Stimulated activated CD4-positive, alpha-beta T cell treated with anti-CD3 and anti-CD28 coated beads, TNF-alpha, amount 100 ng/mL, for 1 hour (primary cell): ENCODE measurements at regions not wholly inside any gene's neighbourhood (a gene's known extent, or its start where the extent isn't known, plus 50 kb on each side); places are given as distances from the start of the nearest gene placed in this dataset.

Experiments
- DNase-seq, 3 donors: peaks; one replicate each; pipeline ENCODE4 v3.0.0-alpha.2; 2020; ENCODE audit warnings: low read depth in 3 of 3, low spot score in 1 of 3

DNA sequence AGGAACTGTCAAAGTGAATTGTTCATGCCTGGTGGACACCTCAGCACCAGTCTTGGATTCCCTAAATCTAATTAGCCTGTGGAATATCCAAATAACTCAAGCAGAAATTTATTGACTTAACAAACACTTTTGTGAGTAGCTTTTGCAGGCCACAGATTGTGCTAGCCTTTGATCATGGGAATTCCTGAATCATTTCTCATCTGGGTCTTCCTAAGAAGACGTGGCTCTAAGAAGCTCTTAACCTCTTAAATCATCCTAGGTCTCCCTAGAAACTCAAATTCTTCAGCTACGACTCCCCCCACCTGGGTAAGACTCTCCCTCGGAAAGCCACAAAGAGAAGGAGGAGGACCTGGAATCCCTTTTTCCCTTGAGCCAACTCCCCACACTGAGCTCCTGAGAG is 53.8 kb upstream of the PSEN2 start:
- no peak for DNase-seq

DNA sequence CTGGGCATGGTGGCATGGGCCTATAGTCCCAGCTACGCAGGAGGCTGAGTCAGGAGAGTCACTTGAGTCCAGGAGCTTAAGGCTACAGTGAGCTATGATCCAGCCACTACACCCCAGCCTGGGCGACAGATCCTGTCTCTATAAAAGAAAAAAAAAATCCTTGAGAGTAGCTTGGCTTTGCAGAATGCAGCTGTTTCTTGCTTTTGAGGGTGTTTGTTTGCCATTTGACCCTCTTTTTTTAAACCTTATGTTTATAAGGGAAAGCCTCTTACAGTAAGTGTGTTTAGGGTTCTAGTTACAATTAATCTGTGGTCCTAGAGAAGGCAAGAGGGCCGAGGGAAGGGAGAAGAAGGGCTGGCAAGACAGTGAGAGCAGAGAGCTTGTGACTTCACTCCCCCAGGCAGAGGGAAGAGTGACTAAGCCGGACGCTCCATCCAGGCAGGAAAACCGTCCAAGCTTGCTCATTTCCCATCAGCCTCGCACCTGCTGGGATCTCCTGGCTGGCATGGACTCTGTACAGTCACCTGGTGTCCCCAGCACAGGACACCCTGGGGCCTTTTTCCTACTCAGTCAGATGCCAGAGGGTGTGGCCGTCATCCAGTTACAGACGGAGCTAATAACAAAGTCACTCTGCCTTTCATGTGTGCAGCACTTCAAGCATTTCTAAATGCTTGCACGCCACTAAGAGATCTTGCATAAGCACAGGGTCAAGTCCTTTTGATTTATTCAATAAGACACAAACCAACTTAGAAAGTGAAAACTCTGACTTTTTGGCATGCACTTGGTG is 55.5 kb upstream of the PSEN2 start:
- DNase-seq, result no peak

GRCh38 chr1:226813671-226814591 is 56.5 kb upstream of the PSEN2 start:
- DNase-seq, result no peak

DNA sequence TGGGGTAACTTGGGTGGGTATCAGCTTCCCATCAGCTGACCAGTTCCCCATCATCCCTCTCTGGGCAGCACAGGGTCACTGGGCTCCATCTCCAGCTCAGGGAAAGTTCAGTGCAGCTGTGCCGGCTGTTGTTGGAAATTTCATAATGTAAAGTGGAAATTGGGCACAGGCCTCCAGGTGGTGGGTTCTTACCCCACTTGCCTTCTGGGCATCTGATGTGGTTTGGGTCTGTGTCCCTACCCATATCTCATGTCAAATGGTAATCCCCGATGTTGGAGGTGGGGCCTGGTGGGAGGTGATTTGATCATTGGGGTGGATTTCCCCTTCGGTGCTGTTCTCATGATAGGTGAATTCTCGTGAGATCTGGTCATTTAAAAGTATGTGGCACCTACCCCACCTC is 59.7 kb upstream of the PSEN2 start:
- no peak for DNase-seq

DNA sequence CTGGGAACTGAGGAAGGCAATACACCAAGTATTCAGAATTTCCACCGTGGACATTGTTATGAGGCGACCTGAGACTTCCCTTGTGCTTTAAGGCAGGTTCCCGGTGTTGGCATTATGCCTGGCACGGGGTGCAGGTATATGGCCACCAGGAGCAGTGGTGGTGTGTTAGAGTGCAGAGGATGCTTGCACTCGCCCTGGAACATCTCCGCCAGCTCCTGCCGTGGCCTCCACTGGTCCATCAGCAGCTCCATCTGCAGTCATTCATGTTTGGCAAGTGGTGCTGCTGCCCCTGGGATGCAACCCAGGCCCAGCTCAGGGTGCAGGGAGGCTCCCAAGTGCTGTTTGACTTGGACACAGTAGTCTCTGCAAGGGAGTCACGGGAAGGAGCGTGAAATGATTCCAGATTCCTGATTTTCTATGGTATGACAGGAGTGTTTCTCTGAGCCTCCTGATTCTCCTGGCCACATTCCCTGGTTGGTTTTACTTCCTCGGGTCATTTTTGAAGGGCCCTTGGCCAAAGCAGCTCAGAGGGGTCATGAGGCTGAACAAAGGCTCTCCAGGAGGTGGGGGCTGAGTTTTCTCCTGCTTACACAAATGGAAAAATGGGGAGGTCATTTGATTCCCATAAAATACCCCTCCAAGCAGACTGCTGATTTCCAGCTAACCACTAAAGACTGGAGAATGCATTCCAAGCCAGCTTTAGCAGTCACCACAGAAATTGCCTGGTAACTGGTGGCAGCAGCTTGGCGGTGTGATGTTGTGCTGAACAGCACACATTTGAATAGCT is 60.4 kb upstream of the PSEN2 start:
- no peak for DNase-seq

- no peak for DNase-seq
Observed at GRCh38 chr1:226808501-226808900, 61.9 kb upstream of the PSEN2 start.

DNA sequence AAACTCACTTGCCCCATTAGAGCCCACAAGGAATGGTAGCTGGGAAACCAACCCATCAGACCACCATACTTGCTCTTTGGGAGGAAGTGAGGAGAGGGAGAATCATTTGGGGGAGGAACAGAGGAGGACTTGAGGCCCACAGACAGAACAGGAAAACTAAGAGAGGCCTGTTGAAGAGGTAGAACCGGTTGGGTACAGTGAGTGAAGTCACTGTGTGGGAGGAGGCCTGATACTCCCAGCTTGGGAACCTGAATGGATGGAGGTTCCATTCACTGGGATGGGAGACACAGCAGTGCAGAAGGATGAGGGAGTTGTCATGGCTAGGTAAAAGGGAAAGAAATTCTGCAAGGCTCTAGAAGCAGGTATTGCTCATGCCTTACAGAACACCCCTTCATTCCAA is 63.4 kb upstream of the PSEN2 start:
- no peak for DNase-seq

DNA sequence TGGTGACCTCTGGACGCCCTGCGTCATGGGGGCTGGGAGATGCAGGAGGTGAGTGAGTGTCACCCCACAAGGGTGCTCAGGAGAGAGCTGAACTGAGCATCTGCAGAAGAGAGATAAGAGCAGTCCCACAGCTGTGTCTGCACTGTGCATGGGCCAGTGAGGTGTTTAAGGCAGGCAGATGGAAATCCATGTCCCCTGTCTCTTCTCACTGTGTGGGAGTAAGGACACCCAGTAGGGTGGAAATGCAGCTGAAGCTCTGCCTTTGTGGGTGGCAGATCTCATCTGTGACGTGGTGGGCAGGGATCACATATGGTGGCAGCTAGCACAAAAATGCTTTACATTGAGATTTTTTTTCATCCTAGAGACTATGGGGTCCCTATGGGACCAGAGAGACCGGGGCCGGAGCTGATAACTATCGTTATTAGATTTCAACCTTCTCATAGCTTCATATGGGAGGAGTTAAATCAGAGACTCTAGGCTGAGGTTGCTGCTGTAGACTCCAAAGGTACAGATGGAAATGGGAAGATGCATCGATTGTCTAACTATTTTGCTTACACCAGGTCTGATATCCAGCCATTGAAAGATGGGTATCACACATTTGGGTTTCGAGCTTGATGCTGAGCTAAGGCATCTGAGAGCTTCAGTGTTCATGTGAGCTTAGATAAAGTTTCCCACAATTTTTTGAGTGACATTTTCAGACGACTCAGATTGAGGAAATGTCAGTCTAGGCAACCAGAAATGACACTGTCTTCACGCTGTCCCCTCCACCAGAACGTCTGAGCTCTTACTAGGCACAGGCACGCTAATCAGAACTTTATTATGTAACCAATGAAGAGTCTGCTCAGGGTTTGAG is 65.3 kb upstream of the PSEN2 start:
- DNase-seq, result no peak

DNA sequence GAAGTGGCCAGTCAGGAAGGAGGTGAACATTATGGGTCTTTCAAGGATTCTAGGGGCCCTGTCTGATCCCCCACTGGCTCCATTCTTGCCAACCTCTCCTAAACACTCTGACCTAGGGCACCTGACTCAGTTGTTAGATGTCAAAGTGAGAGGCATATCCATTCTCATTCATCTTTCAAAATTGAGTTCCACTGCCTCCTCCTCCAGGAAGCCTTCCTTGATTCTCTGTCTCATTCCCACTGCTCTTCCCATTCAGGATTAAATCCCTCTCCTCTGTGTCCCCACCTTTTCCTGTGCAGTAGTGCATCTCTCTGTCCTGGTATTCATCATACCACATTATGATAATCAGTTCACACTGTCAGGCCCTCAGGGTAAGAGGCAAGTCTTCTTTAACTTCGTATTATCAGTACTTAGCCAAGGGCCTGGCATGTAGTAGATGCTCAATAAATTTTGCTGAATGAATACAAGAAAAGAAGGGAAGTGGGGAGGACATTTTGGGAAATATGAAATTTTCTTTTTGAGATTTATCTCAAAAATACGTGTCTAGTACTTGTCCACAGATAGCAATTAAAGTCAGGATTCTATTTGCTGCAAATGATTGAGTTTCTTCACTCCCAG is 61.8 kb upstream of the ITPKB start:
- DNase-seq, result no peak

DNA sequence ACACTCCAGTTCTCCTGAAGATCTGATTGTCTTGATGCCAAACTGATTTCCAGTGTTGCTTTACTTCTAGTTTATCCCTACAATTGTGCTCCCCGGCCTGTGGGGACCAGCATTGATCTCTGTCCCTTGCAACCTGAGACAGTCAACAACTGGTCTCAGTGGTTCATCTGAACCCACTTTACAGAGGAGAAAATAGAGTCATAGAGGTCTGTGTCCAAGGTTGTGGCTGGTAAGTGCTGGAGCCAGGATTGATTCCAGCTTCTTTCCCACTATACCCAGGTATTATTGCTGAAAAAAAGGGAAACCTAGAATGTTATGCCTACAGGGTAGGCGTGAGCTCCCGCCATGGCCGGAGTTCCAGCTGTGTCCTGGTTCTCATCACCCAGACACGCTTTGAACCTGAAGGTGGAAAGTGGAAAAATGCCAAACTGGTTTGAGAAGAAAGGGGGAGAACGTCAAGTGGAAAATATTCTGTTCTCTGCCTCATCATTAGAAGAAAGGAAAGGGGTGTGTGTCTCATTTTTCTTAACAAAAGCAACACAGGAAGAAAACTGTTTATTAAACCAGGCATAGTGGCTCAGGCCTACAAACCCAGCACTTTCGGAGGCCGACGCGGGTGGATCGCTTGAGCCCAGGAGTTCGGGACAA is 60.7 kb upstream of the ITPKB start:
- no peak for DNase-seq

DNA sequence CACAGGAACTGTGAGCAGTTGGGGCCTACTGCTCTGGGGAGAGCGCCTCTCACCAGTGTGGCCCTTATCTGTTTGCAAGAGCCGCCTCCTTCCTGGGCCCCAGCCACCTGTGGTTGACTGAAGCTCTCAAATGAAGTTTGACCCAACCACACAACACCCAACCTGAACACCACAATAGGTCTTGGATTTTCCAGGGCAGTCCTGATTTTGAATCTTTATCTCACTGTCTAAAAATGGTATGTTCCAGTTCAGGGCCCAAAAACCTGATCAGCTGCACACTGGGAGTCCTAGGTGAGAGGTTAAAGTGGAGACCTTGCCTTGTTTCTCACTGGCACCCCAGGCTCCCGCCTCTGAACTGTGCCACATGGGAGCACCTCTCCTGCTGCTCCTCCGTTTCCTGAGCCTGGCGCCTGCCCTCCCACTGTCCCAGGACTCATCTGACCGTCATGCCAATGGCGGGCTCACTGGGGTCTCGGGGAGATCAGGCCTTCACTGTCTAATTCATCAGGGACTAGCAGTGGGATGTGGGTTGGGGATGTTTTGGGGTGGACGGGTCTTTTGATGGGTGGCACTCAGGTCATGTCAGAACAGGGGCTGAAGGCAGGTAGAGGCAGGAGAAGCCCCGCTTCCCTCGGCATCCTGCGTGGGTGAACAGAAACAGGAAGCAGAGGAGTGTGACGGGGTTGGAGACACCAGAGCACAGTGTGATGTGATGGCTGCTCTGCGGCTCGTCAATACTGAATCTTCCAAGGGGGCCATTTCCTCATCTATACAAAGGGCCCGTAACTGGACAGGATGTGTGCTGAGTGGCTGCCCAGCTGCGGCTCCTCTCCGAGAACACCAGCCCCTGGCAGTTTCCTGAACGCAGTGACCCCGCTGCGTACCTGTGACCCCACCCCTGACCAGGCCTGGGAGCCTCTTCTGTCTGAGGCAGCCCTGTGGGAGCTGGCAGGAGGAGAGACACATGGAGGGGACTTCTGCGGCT is 59.6 kb upstream of the ITPKB start:
- DNase-seq, result peak; percentile 20 to 49 (median 21)

DNA sequence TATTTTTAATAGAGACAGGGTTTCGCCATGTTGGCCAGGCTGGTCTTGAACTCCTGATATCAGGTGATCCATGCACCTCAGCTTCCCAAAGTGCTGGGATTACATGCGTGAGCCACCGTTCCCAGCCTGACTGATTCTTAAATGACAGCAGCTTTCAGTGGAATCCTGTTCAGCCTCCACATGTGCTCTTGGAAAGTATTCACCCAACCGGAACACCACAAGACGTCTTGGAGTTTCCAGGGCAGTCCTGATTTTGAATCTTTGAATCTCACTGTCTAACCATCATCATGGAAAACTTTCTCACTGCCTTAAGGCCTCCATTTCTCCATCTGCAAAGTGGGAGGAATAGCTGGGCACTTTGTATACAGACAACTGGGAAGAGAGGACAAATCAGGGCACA is 58.1 kb upstream of the ITPKB start:
- DNase-seq, result no peak

- no peak for DNase-seq
Observed at GRCh38 chr1:226793620-226794276, 54.7 kb upstream of the ITPKB start.

DNA sequence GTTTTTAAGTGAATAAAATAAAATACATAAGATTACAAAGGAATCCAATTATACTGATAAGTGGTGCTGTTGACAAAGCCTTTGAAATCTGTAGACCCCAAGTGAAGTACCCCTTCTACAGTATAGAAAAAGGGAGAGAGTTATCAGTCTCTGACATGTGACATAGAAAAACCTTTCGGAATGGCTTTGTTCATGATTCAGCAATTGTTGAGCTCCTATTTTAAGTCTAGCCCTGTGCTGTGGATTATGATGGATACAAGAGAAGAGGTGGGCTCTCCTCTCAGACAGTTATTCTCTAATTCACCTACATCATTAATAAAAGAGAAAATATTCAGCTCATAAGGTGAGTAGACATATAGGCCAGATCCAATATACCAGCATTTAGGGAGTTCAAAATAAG is 53.3 kb upstream of the ITPKB start:
- DNase-seq, result no peak

DNA sequence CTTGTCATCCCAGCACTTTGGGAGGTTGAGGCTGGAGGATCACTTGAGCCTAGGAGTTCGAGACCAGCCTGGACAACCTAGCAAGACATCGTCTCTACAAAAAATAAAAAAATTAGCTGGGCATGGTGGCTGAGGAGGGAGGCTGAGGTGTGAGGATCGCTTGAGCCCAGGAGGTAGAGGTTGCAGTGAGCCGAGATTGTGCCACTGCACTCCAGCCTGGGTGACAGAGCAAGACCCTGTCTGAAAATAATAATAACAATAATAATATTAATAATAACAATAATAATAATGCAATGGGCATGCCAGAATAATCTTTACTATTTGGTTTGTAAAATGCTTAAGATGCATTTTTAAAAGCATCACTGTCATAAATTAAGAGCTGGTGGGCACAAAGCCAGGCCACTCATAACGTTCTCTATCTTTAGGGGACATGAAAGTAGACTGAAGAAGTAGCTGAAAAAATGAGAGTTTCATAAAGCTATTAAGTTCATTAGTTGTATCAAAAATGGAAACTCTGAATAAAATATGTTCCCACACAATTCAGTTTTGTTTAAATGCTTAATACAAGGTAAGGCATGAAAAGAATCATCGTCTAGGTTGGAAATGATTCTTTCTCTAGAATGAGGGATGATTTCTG is 51.6 kb upstream of the ITPKB start:
- no peak for DNase-seq

DNA sequence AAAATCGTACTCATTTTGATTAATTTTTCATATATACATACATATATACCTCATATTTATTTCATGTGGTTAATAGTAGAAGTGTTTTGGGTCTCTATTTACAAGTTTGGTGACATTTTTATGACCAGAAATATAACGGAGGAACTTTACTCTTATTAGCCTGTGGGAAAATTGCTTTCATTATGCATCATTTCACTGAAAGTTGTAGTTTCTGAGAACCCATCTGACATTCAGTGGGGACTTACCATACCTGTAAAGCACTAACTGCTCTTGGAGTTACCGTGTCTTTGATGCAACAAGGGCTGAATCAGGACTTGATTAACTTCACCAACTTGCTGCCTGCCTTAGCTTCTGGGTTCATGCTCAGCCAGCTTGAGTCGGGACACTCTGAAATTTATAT is 49.9 kb upstream of the ITPKB start:
- DNase-seq, result no peak
